ENCODE measurements at regions not wholly inside any gene's neighbourhood (a gene's known extent, or its start where the extent isn't known, plus 50 kb on each side); places are given as distances from the start of the nearest gene placed in this dataset.
A peak's percentile ranks its signal among the peaks of the same experiment; 100 is the strongest.

GRCh38 chr12:130263025-130263424, 74.7 kb upstream of the PIWIL1 start:
- no peak for DNase-seq

GRCh38 chr12:130263996-130264395, 73.7 kb upstream of the PIWIL1 start:
- no peak for DNase-seq

GRCh38 chr12:130266751-130267150, 70.9 kb upstream of the PIWIL1 start:
- DNase-seq = no peak

- no peak for DNase-seq
Measured at GRCh38 chr12:130280231-130280630, 57.5 kb upstream of the PIWIL1 start.

- no peak for DNase-seq
Measured at GRCh38 chr12:130280742-130281141, 56.9 kb upstream of the PIWIL1 start.

GRCh38 chr12:130281153-130281799, 56.4 kb upstream of the PIWIL1 start:
- DNase-seq = peak; percentile 30

GRCh38 chr12:130286041-130286440, 51.6 kb upstream of the PIWIL1 start:
- DNase-seq = no peak

- DNase-seq = no peak
Measured at GRCh38 chr12:130286741-130287440, 50.8 kb upstream of the PIWIL1 start.

Data from stimulated activated CD4-positive, alpha-beta T cell treated with anti-CD3 and anti-CD28 coated beads, Interleukin-1b, Interleukin-23, amount 100 ng/mL, for 48 hours (primary cell).